NCI-H1694 treated with DMSO at 0.1 percent for 48 hours (cell line): ENCODE measurements at regions not wholly inside any gene's neighbourhood (a gene's known extent, or its start where the extent isn't known, plus 50 kb on each side); places are given as distances from the start of the nearest gene placed in this dataset.
"Not testable (repeated sequence)": the region's sequence is repeated elsewhere in the genome, so short reads cannot be mapped to it uniquely, and the experiment has no call there.

Source experiments
- DNase-seq: peaks from one replicate; lab custom pipeline; 2025; lab: John Stamatoyannopoulos, UW

- DNase-seq: no peak
These were observed 156.1 kb upstream of the SRD5A2 start for GRCh38 chr2:31736695-31737454.

- no peak for DNase-seq
These were observed 155.0 kb upstream of the SRD5A2 start for GRCh38 chr2:31735716-31736115.

GRCh38 chr2:31729442-31730092, 148.8 kb upstream of the SRD5A2 start:
- DNase-seq: peak; percentile 8

GRCh38 chr2:31729065-31729439, 148.3 kb upstream of the SRD5A2 start:
- no peak for DNase-seq

GRCh38 chr2:31728406-31729064, 147.8 kb upstream of the SRD5A2 start:
- DNase-seq: no peak

- no peak for DNase-seq
These were observed 145.7 kb upstream of the SRD5A2 start for GRCh38 chr2:31726457-31726856.

GRCh38 chr2:31725444-31725843, 144.7 kb upstream of the SRD5A2 start:
- no peak for DNase-seq

GRCh38 chr2:31711737-31712136, 131.0 kb upstream of the SRD5A2 start:
- no peak for DNase-seq

GRCh38 chr2:31710121-31710520, 129.4 kb upstream of the SRD5A2 start:
- no peak for DNase-seq

GRCh38 chr2:31707992-31708391, 127.3 kb upstream of the SRD5A2 start:
- DNase-seq: no peak

GRCh38 chr2:31704561-31705212, 123.9 kb upstream of the SRD5A2 start:
- DNase-seq: no peak

GRCh38 chr2:31703253-31703652, 122.5 kb upstream of the SRD5A2 start:
- no peak for DNase-seq

- DNase-seq: no peak
These were observed 118.0 kb upstream of the SRD5A2 start for GRCh38 chr2:31698722-31699121.

GRCh38 chr2:31696068-31696467, 115.3 kb upstream of the SRD5A2 start:
- DNase-seq: no peak

- no peak for DNase-seq
These were observed 113.7 kb upstream of the SRD5A2 start for GRCh38 chr2:31694444-31694843.

GRCh38 chr2:31693882-31694281, 113.1 kb upstream of the SRD5A2 start:
- DNase-seq: no peak

- DNase-seq: peak; percentile 11
These were observed 107.5 kb upstream of the SRD5A2 start for GRCh38 chr2:31688282-31688681.

- not testable (repeated sequence) for DNase-seq
These were observed 102.8 kb upstream of the SRD5A2 start for GRCh38 chr2:31683506-31683905.

- DNase-seq: peak; percentile 1
These were observed 94.8 kb upstream of the SRD5A2 start for GRCh38 chr2:31675485-31675901.

GRCh38 chr2:31674446-31674845, 93.7 kb upstream of the SRD5A2 start:
- no peak for DNase-seq

- DNase-seq: no peak
These were observed 86.1 kb upstream of the SRD5A2 start for GRCh38 chr2:31666878-31667277.

- DNase-seq: no peak
These were observed 84.4 kb upstream of the SRD5A2 start for GRCh38 chr2:31664949-31665724.
